Spinal cord (tissue), 9 donors: ENCODE measurements at regions not wholly inside any gene's neighbourhood (a gene's known extent, or its start where the extent isn't known, plus 50 kb on each side); places are given as distances from the start of the nearest gene placed in this dataset.

ENCODE experiments used
- DNase-seq, 6 donors: peaks; one replicate each; pipeline versions ENCODE4 v3.0.0 to v3.0.0-alpha.2; 2013 to 2015; ENCODE audit warnings: low spot score in 6 of 6, low read depth in 4 of 6
- H3K27ac ChIP-seq: one replicate; pipeline ENCODE4 v1.5.1; 2013; ENCODE audit warnings: low read depth, low read length, control low read depth
- H3K27me3 ChIP-seq: one replicate; pipeline ENCODE4 v1.6.1; 2013; ENCODE audit warnings: low read length; ENCODE audit not compliant: control insufficient read depth, insufficient read depth
- H3K36me3 ChIP-seq: one replicate; pipeline ENCODE4 v1.6.1; 2013; ENCODE audit warnings: low read length; ENCODE audit not compliant: control insufficient read depth, insufficient read depth
- H3K4me1 ChIP-seq: one replicate; pipeline ENCODE4 v1.6.1; 2013; ENCODE audit warnings: low read length; ENCODE audit not compliant: control insufficient read depth, insufficient read depth
- H3K4me3 ChIP-seq: one replicate; pipeline ENCODE4 v1.5.1; 2013; ENCODE audit warnings: low read depth, low read length, control low read depth
- H3K9me3 ChIP-seq: one replicate; pipeline ENCODE4 v1.6.1; 2013; ENCODE audit warnings: low read length; ENCODE audit not compliant: control insufficient read depth, insufficient read depth
- WGBS: methylation state at CpG from one replicate; pipeline ENCODE4 v1.1.5; 2013; ENCODE audit warnings: missing lambda C conversion rate; ENCODE audit not compliant: insufficient coverage; 5-methylcytosine and 5-hydroxymethylcytosine counted together
- donor health status: healthy.

DNA sequence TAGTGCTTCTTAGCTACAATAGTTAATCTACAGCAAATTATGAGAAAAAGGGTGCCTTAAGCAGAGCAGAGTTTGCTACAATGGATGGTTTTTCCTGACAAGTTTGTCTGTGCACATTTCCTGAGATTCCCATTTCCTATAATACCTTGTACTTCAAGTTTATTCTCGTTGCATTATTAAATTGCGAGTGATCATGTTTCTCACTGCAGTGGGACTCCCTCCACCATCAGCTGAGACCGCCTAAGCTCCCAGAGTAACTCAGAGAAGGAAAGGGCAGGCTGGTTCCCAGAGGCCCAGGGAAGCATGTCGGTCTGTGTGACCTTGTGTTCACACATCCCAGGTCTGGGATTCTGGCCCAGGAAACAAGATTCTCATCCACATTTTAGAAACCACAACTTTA is 162.1 kb downstream of the ARL4C start:
- DNase-seq: no peak
- no peak overlapping the region for H3K4me3 ChIP-seq
- 81% methylated on average over 2 of the region's 4 CpGs for WGBS
- H3K27me3 ChIP-seq: no peaks in the 10 kb centered on the region
- H3K27ac ChIP-seq: no peak overlapping the region
- H3K36me3 ChIP-seq: no peaks in the 10 kb centered on the region
- peaks cover 8% of the 10 kb centered on the region for H3K4me1 ChIP-seq
- H3K9me3 ChIP-seq: no peaks in the 10 kb centered on the region

DNA sequence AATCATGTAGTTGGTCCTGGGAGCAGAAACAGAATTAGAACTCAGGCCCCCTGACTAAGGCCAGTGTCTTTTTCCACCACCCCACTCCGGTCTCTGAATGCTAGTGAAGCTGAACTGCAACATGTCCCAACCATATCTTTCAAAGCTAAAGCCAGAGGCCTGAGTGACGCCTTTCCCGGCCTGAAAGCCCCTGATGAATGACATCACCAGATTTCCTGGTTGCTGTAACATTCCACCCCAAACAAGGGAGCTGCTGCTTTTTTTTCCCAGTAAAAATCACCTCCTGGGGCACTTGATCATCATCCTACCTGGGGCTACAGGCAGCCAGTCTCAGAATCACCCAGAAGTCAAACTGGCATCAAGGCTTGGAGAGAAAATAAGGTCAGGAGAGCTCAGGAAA is 162.7 kb downstream of the ARL4C start:
- 79% methylated on average over 3 of the region's 3 CpGs for WGBS
- Histone ChIP-seq H3K27ac (no peak overlapping the region), H3K36me3 (no peaks in the 10 kb centered on the region), H3K27me3 (no peaks in the 10 kb centered on the region), H3K4me1 (peaks cover 8% of the 10 kb centered on the region), H3K4me3 (no peak overlapping the region), H3K9me3 (no peaks in the 10 kb centered on the region)
- DNase-seq: peak in 1 of 6 donors; percentile 16

DNA sequence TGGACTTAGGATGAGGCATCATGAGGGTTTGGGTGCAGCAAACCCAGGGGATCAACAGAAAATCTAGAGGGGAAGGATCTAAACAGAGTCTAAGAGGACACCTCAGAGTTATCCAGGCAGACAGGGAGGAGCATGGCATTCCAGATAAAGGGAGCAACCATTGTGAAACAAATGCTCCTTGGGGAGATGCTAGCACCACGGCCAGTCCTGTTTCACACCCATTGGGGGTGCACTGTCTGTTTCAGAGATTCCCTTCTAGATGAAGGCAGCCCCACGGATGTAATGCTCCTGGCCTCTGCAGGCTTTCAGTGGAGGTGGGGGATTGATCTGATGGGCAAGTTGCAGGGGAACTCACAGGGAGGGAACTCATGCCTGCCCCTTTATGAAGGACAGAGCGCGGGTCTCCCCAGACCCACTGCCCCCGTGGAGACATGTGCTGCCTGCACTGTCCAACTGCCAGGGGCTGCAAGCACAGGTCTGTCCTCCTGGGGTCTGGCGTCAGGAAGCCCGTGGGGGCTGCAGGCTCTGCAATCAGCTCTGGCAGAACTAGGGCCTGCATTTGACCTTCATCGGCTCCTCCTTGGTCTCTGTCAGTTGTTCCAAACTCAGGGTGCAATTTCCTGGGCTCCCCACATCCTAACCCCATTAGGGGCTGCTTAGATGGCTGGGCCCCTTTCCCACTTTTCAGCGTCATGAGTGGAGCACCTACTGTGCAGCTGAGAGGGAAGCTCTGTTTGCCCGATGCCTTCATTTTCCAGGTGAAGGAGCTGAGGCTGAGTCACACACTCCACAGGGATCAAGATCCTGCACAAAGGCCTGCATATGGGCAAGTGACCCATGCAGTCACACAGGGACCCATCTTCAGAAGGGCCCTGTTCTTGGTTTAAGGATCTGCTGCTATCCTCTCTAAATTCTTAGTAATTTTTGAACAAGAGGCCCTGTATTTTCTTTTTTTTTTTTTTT is 163.4 kb downstream of the ARL4C start:
- peaks cover 8% of the 10 kb centered on the region for H3K4me1 ChIP-seq
- no peak overlapping the region for H3K27ac ChIP-seq
- DNase-seq: no peak
- no peaks in the 10 kb centered on the region for H3K27me3 ChIP-seq
- no peak overlapping the region for H3K4me3 ChIP-seq
- no peaks in the 10 kb centered on the region for H3K9me3 ChIP-seq
- no peaks in the 10 kb centered on the region for H3K36me3 ChIP-seq
- 76% methylated on average over 9 of the region's 10 CpGs for WGBS

DNA sequence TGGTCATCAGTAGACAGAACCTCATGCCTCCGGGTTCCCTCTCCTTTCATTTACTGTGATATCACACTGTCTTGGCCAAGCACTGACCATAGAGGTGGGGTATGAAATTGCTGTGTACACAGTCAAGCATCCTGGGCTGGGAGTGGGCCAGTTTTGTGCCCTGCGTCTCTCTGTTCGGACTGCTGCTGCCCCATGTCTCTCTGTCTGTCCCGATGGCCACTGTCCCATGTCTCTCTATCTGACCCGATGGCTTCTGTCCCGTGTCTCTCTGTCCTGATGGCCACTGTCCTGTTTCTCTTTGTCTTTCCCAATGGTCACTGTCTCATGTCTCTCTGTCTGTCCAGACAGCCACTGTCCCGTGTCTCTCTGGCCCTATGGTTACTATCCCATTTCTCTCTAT is 164.9 kb downstream of the ARL4C start:
- no peaks in the 10 kb centered on the region for H3K27me3 ChIP-seq
- WGBS: 93% methylated on average over 6 of the region's 7 CpGs
- H3K9me3 ChIP-seq: no peaks in the 10 kb centered on the region
- H3K27ac ChIP-seq: no peak overlapping the region
- H3K4me1 ChIP-seq: peaks cover 8% of the 10 kb centered on the region
- no peak for DNase-seq
- H3K36me3 ChIP-seq: no peaks in the 10 kb centered on the region
- no peak overlapping the region for H3K4me3 ChIP-seq

DNA sequence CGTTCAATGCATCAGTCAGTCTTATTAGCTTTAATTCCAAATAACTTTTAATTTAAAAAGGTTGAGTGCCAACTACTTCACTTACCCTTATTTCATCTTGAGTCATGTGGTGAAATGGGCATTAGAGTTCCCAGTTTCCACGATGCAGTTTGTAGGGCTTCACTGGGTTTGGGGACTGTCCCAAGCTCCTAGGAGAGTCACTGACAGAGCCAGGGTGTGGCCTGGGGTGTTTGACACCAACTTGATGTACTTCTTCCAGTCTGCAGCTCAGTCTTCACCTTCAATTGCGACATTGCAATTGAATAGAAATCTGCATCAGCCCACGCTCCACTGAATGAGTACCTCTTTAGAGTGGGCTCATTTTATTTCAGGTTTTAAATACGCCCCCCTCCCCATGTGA is 165.3 kb downstream of the ARL4C start:
- H3K4me1 ChIP-seq: peaks cover 8% of the 10 kb centered on the region
- H3K9me3 ChIP-seq: no peaks in the 10 kb centered on the region
- no peak for DNase-seq
- no peaks in the 10 kb centered on the region for H3K36me3 ChIP-seq
- WGBS: 88% methylated on average over 3 of the region's 5 CpGs
- no peak overlapping the region for H3K4me3 ChIP-seq
- no peak overlapping the region for H3K27ac ChIP-seq
- no peaks in the 10 kb centered on the region for H3K27me3 ChIP-seq

DNA sequence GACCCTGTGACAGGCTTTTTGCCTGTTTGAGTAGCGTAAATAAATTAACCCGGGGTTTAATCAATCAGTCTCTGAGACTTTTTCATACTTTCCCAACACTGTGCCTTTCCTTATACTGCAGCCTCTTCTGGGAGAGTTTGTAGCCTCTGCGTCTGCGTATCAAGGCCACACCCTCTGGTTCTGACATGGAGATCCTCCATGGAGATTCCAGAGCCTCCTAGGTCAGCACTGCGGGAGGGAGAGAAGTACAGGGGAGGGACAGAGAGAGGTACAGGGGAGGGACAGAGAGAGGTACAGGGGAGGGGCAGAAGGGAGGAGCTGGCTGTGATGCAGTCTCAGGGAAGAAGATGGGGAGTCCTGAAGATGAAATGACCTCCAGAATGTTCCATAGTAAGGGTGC is 166.0 kb downstream of the ARL4C start:
- no peaks in the 10 kb centered on the region for H3K36me3 ChIP-seq
- DNase-seq: no peak
- peaks cover 5% of the 10 kb centered on the region for H3K4me1 ChIP-seq
- no peaks in the 10 kb centered on the region for H3K9me3 ChIP-seq
- WGBS: 79% methylated on average over 3 of the region's 5 CpGs
- no peak overlapping the region for H3K4me3 ChIP-seq
- H3K27me3 ChIP-seq: no peaks in the 10 kb centered on the region
- H3K27ac ChIP-seq: no peak overlapping the region

DNA sequence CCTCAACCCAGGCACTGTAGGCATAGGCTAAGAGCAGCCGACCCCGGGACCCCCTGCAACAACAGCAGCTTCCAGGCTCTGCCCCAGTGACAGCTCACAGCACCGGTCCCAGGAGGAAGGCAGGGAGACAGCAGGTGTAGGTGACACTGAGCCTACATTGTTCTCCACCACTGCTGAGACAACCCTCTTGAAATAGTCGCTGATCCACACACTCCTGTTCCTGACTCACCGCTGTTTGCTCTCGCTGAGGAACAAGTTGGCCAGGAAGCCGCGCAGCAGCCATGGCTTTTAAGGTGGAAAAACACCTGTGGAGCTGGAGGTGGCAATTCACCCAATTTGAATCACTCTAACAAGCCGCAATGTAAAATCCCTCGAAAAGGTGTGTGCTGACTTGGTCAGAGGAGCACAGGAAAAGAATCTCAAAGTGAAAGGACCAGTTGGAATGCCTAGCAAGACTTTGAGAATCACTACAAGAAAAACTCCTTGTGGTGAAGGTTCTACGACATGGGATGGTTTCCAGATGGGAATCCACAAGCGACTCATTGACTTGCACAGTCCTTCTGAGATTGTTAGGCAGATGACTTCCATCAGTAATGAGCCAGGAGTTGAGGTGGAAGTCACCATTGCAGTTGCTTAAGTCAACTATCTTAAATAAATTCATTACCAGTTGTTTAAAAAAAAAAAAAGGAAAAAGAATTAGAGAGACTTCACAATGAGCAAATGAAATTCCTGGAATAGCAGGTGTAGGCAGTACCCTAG is 167.5 kb downstream of the ARL4C start:
- Histone ChIP-seq H3K9me3 (no peaks in the 10 kb centered on the region), H3K36me3 (no peaks in the 10 kb centered on the region), H3K27ac (no peak overlapping the region), H3K4me1 (peaks cover under 1% of the 10 kb centered on the region), H3K27me3 (no peaks in the 10 kb centered on the region), H3K4me3 (no peak overlapping the region)
- WGBS: 91% methylated on average over 10 of the region's 12 CpGs
- no peak for DNase-seq

DNA sequence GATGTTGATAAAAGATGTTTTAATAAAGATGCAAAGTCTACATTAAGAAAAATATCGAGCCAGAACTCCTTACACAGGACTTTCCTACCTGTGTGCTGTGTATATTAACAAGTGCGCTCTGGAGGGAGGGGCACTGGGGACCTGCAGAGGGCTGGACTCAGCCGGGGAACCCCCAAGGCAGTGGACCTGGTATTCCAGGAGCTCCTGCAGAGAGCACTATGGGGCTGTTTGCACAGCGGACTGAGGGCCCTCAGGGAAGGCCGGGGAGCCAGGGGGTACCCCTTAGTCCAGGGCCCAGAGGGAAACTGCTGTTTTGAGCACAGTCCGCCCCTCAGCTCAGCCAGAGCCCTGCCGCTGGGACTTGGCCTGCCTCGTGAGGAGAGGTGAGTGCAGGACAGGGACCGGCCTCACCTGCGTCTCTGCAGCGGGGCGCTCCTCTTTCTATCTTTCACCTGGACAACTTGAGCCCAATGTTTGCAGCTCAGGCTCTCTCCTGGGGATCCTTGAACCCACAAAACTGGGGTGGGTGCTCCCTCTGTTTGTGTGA is 168.4 kb downstream of the ARL4C start:
- no peak overlapping the region for H3K4me3 ChIP-seq
- DNase-seq: no peak
- no peaks in the 10 kb centered on the region for H3K36me3 ChIP-seq
- no peak overlapping the region for H3K27ac ChIP-seq
- H3K4me1 ChIP-seq: peaks cover 2% of the 10 kb centered on the region
- 90% methylated on average over 8 of the region's 12 CpGs for whole genome bisulfite sequencing
- H3K9me3 ChIP-seq: no peaks in the 10 kb centered on the region
- no peaks in the 10 kb centered on the region for H3K27me3 ChIP-seq

DNA sequence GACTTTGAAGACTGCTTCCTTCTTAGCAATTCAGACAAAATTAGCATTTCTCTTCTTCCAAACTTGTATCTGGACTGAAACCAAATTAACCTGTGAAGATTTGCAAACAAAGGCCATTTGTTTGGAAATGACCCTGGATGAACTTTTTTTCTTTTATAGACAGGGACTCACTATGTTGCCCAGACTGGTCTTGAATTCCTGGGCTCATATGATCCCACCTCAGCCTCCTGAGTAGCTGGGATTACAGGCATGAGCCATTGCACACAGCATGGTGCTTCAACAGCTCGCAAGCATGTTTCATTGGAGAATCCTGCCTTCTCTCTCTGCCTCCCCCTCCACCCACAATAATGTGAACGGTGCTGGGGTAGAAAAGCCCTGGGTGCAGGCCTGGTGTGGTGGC is 170.2 kb downstream of the ARL4C start:
- Histone ChIP-seq H3K4me1 (peaks cover 2% of the 10 kb centered on the region), H3K9me3 (no peaks in the 10 kb centered on the region), H3K27me3 (no peaks in the 10 kb centered on the region), H3K36me3 (no peaks in the 10 kb centered on the region), H3K4me3 (no peak overlapping the region), H3K27ac (no peak overlapping the region)
- no CpG with 5 or more reads among the region's 2 CpGs for WGBS
- no peak for DNase-seq
